Testis (tissue), 2 donors: ENCODE measurements at regions not wholly inside any gene's neighbourhood (a gene's known extent, or its start where the extent isn't known, plus 50 kb on each side); places are given as distances from the start of the nearest gene placed in this dataset.

ENCODE experiments used
- CTCF ChIP-seq, 3 experiments: fragments of 450-650 bp in 2 of 3; fragments of 200-600 bp in 1 of 3; sonication (generic) in 1 of 3; IDR thresholded peaks; one replicate each; pipeline ENCODE4 v1.5.1; 2016 to 2019; ENCODE audit warnings: antibody characterized with exemption in 3 of 3, mild to moderate bottlenecking in 2 of 3, moderate library complexity in 1 of 3
- POLR2A ChIP-seq: fragments of 450-650 bp; IDR thresholded peaks from one replicate; pipeline ENCODE4 v1.6.1; 2017; ENCODE audit warnings: antibody characterized with exemption, mild to moderate bottlenecking, moderate library complexity

- TF ChIP-seq CTCF (IDR thresholded peaks at IDR 0.05) (no peak), POLR2A (no peak)
Observed at GRCh38 chr4:125529071-125529470, 214.3 kb downstream of the FAT4 start.
